HCT116 (cell line): ENCODE measurements at regions not wholly inside any gene's neighbourhood (a gene's known extent, or its start where the extent isn't known, plus 50 kb on each side); places are given as distances from the start of the nearest gene placed in this dataset.

Experiments used
- ATAC-seq: fragments of 200-7000 bp; cut with Tn5 transposase; 2 replicates; pipeline ENCODE4 v1.9.1; 2020; ENCODE audit warnings: mild to moderate bottlenecking, moderate library complexity
- BruUV-seq: library from RNA; stranded (reverse); fragments of 400-500 nt; replicated peaks from 2 replicates; lab custom pipeline; 2021; lab: Mats Ljungman, UMichigan
- CTCF ChIA-PET: fragments of 300-600 bp; sonication (Branson Sonifier 250); formaldehyde crosslinking; loops from one replicate; lab custom pipeline; 2021; ENCODE audit warnings: antibody characterized with exemption; lab: Charles Lee
- POLR2A ChIA-PET: fragments of 300-600, 350-600 bp; sonication (Branson Sonifier 250); formaldehyde crosslinking; loops from one replicate; lab custom pipeline; 2021; ENCODE audit warnings: antibody characterized with exemption; lab: Charles Lee
- RAD21 ChIA-PET, 2 experiments: fragments of 300-600 bp; sonication (Branson Sonifier 250); formaldehyde crosslinking; loops; one replicate each; lab custom pipeline; 2023; ENCODE audit warnings: low total read pairs in 2 of 2; ENCODE audit not compliant: uncharacterized antibody in 2 of 2, unreplicated experiment in 2 of 2, low non-redundant PET in 1 of 2; lab: Charles Lee
- DNase-seq: peaks from one replicate; pipeline ENCODE4 v3.0.0-alpha.2; 2010; ENCODE audit warnings: low read depth, low spot score
- H2AFZ ChIP-seq: fragments of 200-600 bp; shearing (Covaris generic), sonication (generic); 2 replicates; pipeline ENCODE4 v1.6.1; 2017; ENCODE audit warnings: low read depth, mixed run types, mixed read lengths, antibody characterized with exemption, low read length; ENCODE audit not compliant: poor library complexity, severe bottlenecking
- H3K27ac ChIP-seq: 2 replicates; pipeline ENCODE4 v1.5.1; 2012; ENCODE audit warnings: low read depth, low read length
- H3K27me3 ChIP-seq: fragments of 200-600 bp; sonication (generic); 2 replicates; pipeline ENCODE4 v1.6.1; 2016; ENCODE audit warnings: mixed run types, low read length, mixed read lengths; ENCODE audit not compliant: insufficient read depth
- H3K36me3 ChIP-seq, 2 experiments: fragments of 200-500 bp in 1 of 2; fragments of 200-600 bp in 1 of 2; sonication (Bioruptor generic) in 1 of 2; sonication (generic) in 1 of 2; 2 replicates each; pipeline versions ENCODE4 v1.5.1 to v1.6.1; 2014 to 2016; ENCODE audit warnings: low read length in 2 of 2, inconsistent platforms in 1 of 2, mixed read lengths in 1 of 2, mixed run types in 1 of 2; ENCODE audit not compliant: insufficient read depth in 2 of 2, control insufficient read depth in 1 of 2
- H3K4me1 ChIP-seq, 2 experiments: fragments of 200-600 bp in 1 of 2; sonication (generic) in 1 of 2; 2 replicates each; pipeline versions ENCODE4 v1.5.1 to v1.6.1; 2012 to 2017; ENCODE audit warnings: low read length in 2 of 2, inconsistent platforms in 1 of 2, mild to moderate bottlenecking in 1 of 2, mixed read lengths in 1 of 2, mixed run types in 1 of 2, moderate library complexity in 1 of 2; ENCODE audit not compliant: insufficient read depth in 2 of 2, control insufficient read depth in 1 of 2
- H3K4me2 ChIP-seq: fragments of 200-600 bp; sonication (generic); 2 replicates; pipeline ENCODE4 v1.6.1; 2017; ENCODE audit warnings: mixed run types, low read length, mixed read lengths
- H3K4me3 ChIP-seq, 2 experiments: fragments of 200-600 bp in 1 of 2; sonication (generic) in 1 of 2; replicated peaks in 1 of 2; 2 replicates each; pipeline ENCODE4 v1.5.1; 2011 to 2016; ENCODE audit warnings: low read length in 2 of 2, control low read depth in 1 of 2, low read depth in 1 of 2, mild to moderate bottlenecking in 1 of 2, mixed read lengths in 1 of 2, mixed run types in 1 of 2
- H3K79me2 ChIP-seq: fragments of 200-600 bp; sonication (generic); 2 replicates; pipeline ENCODE4 v1.6.1; 2017; ENCODE audit warnings: mild to moderate bottlenecking, mixed run types, low read length, moderate library complexity, mixed read lengths; ENCODE audit not compliant: insufficient read depth
- H3K9ac ChIP-seq: fragments of 200-600 bp; sonication (generic); 2 replicates; pipeline ENCODE4 v1.6.1; 2016; ENCODE audit warnings: low read length, mixed read lengths
- H3K9me2 ChIP-seq: fragments of 200-600 bp; sonication (generic), shearing (Covaris generic); 2 replicates; pipeline ENCODE4 v1.6.1; 2017; ENCODE audit warnings: mixed run types, mild to moderate bottlenecking, moderate library complexity; ENCODE audit not compliant: insufficient read depth
- H3K9me3 ChIP-seq, 2 experiments: fragments of 200-500 bp in 1 of 2; fragments of 200-600 bp in 1 of 2; sonication (Bioruptor generic) in 1 of 2; sonication (generic) in 1 of 2; 2 replicates each; pipeline ENCODE4 v1.6.1; 2014 to 2017; ENCODE audit warnings: low read length in 2 of 2, mixed read lengths in 2 of 2, inconsistent platforms in 1 of 2, low read depth in 1 of 2, mild to moderate bottlenecking in 1 of 2, mixed run types in 1 of 2, moderate library complexity in 1 of 2; ENCODE audit not compliant: control insufficient read depth in 1 of 2, insufficient read depth in 1 of 2
- H4K20me1 ChIP-seq: fragments of 200-600 bp; sonication (generic), shearing (Covaris generic); 2 replicates; pipeline ENCODE4 v1.6.1; 2017; ENCODE audit warnings: mixed run types, mild to moderate bottlenecking, moderate library complexity; ENCODE audit not compliant: insufficient read depth
- CTCF ChIP-seq, 3 experiments: fragments of 200-600 bp in 1 of 3; sonication (generic) in 1 of 3; IDR thresholded peaks in 2 of 3; conservative IDR thresholded peaks in 1 of 3; 2 replicates each; pipeline ENCODE4 v1.5.1; 2012 to 2017; ENCODE audit warnings: low read depth in 2 of 3, low read length in 2 of 3, antibody characterized with exemption in 1 of 3, borderline replicate concordance in 1 of 3, control low read depth in 1 of 3, mild to moderate bottlenecking in 1 of 3, mixed read lengths in 1 of 3, mixed run types in 1 of 3, moderate library complexity in 1 of 3; ENCODE audit not compliant: insufficient read depth in 1 of 3
- EGR1 ChIP-seq: IDR thresholded peaks from 2 replicates; pipeline ENCODE4 v1.6.1; 2012; ENCODE audit warnings: low read depth
- ELF1 ChIP-seq: IDR thresholded peaks from 2 replicates; pipeline ENCODE4 v1.6.1; 2012; ENCODE audit warnings: low read depth, borderline replicate concordance
- EZH2 ChIP-seq: fragments of 200-600 bp; sonication (generic); IDR thresholded peaks from 2 replicates; pipeline ENCODE4 v1.6.1; 2017; ENCODE audit warnings: antibody characterized with exemption, mixed run types
- FOSL1 ChIP-seq: IDR thresholded peaks from 2 replicates; pipeline ENCODE4 v1.6.1; 2012; ENCODE audit warnings: low read depth
- POLR2A ChIP-seq: IDR thresholded peaks from 2 replicates; pipeline ENCODE4 v1.7.0; 2011; ENCODE audit warnings: borderline replicate concordance; ENCODE audit not compliant: insufficient read depth, insufficient read length; ENCODE audit errors: extremely low read depth
- RAD21 ChIP-seq: IDR thresholded peaks from 2 replicates; pipeline ENCODE4 v1.6.1; 2012; ENCODE audit warnings: low read depth, mild to moderate bottlenecking
- SIN3A ChIP-seq: IDR thresholded peaks from 2 replicates; pipeline ENCODE4 v1.6.1; 2012; ENCODE audit warnings: low read depth
- TCF7L2 ChIP-seq: IDR thresholded peaks from 2 replicates; pipeline ENCODE4 v1.7.0; 2011; ENCODE audit warnings: borderline replicate concordance, inconsistent platforms; ENCODE audit not compliant: insufficient read depth, insufficient read length; ENCODE audit errors: extremely low read depth
- ZBTB33 ChIP-seq: IDR thresholded peaks from 2 replicates; pipeline ENCODE4 v1.6.1; 2011; ENCODE audit warnings: mild to moderate bottlenecking, low read length, moderate library complexity; ENCODE audit not compliant: insufficient replicate concordance; ENCODE audit errors: extremely low read depth
- ZFX ChIP-seq: fragments of 450-650 bp; IDR thresholded peaks from 2 replicates; pipeline ENCODE4 v1.6.1; 2017
- intact Hi-C: fragments of 100-400 bp; cut with micrococcal nuclease; formaldehyde crosslinking; loops from 2 replicates; pipeline ENCODE4 v1.10.0; 2022
- TF ChIP-seq, protein P1 (sequence below): IDR thresholded peaks from 2 replicates; pipeline ENCODE4 v1.6.1; 2012

GRCh38 chr7:136051203-136051928 is 74.2 kb upstream of the MTPN start:
- RAD21 ChIA-PET = no interaction called here
- Histone ChIP-seq H3K9ac (no peak overlapping the region), H3K27me3 (no peaks in the 10 kb centered on the region), H2AFZ (no peak overlapping the region), H3K27ac (no peak overlapping the region), H3K4me1 (no peaks in the 10 kb centered on the region), H3K4me3 (no peak overlapping the region), H3K4me2 (no peak overlapping the region), H3K9me2 (no peaks in the 10 kb centered on the region), H4K20me1 (no peaks in the 10 kb centered on the region), H3K79me2 (no peaks in the 10 kb centered on the region), H3K36me3 (no peaks in the 10 kb centered on the region), H3K9me3 (no peaks in the 10 kb centered on the region)
- no peak for DNase-seq
- TF ChIP-seq ZFX = no peak
- TF ChIP-seq EZH2 = no peak
- no peak for TF ChIP-seq EGR1
- TF ChIP-seq POLR2A = no peak
- no peak for TF ChIP-seq SIN3A
- no peak for TF ChIP-seq ZBTB33
- TF ChIP-seq ELF1 = no peak
- TF ChIP-seq FOSL1 = no peak
- TF ChIP-seq, protein P1, sequence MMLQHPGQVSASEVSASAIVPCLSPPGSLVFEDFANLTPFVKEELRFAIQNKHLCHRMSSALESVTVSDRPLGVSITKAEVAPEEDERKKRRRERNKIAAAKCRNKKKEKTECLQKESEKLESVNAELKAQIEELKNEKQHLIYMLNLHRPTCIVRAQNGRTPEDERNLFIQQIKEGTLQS = no peak
- TF ChIP-seq RAD21 = no peak
- TF ChIP-seq CTCF (IDR thresholded peaks at IDR 0.05 in 2 of 3, conservative IDR thresholded peaks at IDR 0.05 in 1 of 3; ENCODE audit: borderline replicate concordance in 1 of 3, insufficient read depth in 1 of 3, low read depth in 2 of 3, low read length in 2 of 3) = no peak
- no peak for TF ChIP-seq TCF7L2
- POLR2A ChIA-PET = no interaction called here
- no peak for ATAC-seq
- BruUV-seq = no TSS peak
- intact Hi-C loops = no loop called here
- CTCF ChIA-PET = no interaction called here
